A673 (cell line): ENCODE measurements at regions not wholly inside any gene's neighbourhood (a gene's known extent, or its start where the extent isn't known, plus 50 kb on each side); places are given as distances from the start of the nearest gene placed in this dataset.

Source experiments
- BruUV-seq: library from RNA; stranded (reverse); fragments of 400-500 nt; replicated peaks from 2 replicates; lab custom pipeline; 2021; lab: Mats Ljungman, UMichigan
- CTCF ChIA-PET: fragments of 300-600 bp; sonication (Branson Sonifier 250); formaldehyde crosslinking; loops from one replicate; lab custom pipeline; 2022; ENCODE audit warnings: antibody characterized with exemption; lab: Charles Lee
- POLR2A ChIA-PET: fragments of 300-600 bp; sonication (Branson Sonifier 250); formaldehyde crosslinking; loops from one replicate; lab custom pipeline; 2022; ENCODE audit warnings: antibody characterized with exemption; ENCODE audit not compliant: low non-redundant PET; lab: Charles Lee
- DNase-seq: peaks from one replicate; pipeline ENCODE4 v3.0.0-alpha.2; 2015; ENCODE audit warnings: low spot score
- H3K27ac ChIP-seq: fragments of 200-600 bp; sonication (generic); 2 replicates; pipeline ENCODE4 v1.5.1; 2016; ENCODE audit warnings: mixed run types, low read depth, mild to moderate bottlenecking, mixed read lengths, antibody characterized with exemption, low read length; ENCODE audit not compliant: poor library complexity, severe bottlenecking
- H3K27me3 ChIP-seq: fragments of 200-600 bp; sonication (generic); replicated peaks from 2 replicates; pipeline ENCODE4 v1.6.1; 2017; ENCODE audit warnings: mixed run types, low read depth, mild to moderate bottlenecking, mixed read lengths, antibody characterized with exemption, low read length; ENCODE audit not compliant: insufficient read depth, poor library complexity
- H3K36me3 ChIP-seq: fragments of 200-600 bp; sonication (generic); 2 replicates; pipeline ENCODE4 v1.6.1; 2016; ENCODE audit warnings: mixed run types, mild to moderate bottlenecking, mixed read lengths, antibody characterized with exemption, low read length; ENCODE audit not compliant: insufficient read depth, poor library complexity, severe bottlenecking
- H3K4me1 ChIP-seq: fragments of 200-600 bp; sonication (generic); 2 replicates; pipeline ENCODE4 v1.6.1; 2017; ENCODE audit warnings: mixed run types, mild to moderate bottlenecking, mixed read lengths, antibody characterized with exemption, low read length; ENCODE audit not compliant: insufficient read depth, poor library complexity, severe bottlenecking
- H3K4me3 ChIP-seq: fragments of 200-600 bp; sonication (generic); 2 replicates; pipeline ENCODE4 v1.5.1; 2016; ENCODE audit warnings: low read depth, mixed run types, mild to moderate bottlenecking, mixed read lengths, low read length; ENCODE audit not compliant: poor library complexity, severe bottlenecking
- H3K9me3 ChIP-seq: fragments of 200-600 bp; sonication (generic); 2 replicates; pipeline ENCODE4 v1.6.1; 2016; ENCODE audit warnings: mixed run types, low read depth, mild to moderate bottlenecking, mixed read lengths, antibody characterized with exemption, low read length; ENCODE audit not compliant: poor library complexity, severe bottlenecking
- EZH2 ChIP-seq: fragments of 200-600 bp; sonication (generic); IDR thresholded peaks from 2 replicates; pipeline ENCODE4 v1.6.1; 2017; ENCODE audit warnings: borderline replicate concordance, low read depth, mild to moderate bottlenecking, mixed read lengths, antibody characterized with exemption, low read length; ENCODE audit not compliant: poor library complexity, severe bottlenecking
- intact Hi-C: fragments of 100-400 bp; cut with micrococcal nuclease; formaldehyde crosslinking; loops from one replicate; pipeline ENCODE4 v1.10.0; 2022; ENCODE audit not compliant: unreplicated experiment
- TF ChIP-seq, protein P1 (sequence below): fragments of 300-800, 200-600 bp; sonication (generic); conservative IDR thresholded peaks from 2 replicates; pipeline ENCODE4 v1.5.1; 2017; ENCODE audit warnings: low read depth, mild to moderate bottlenecking, antibody characterized with exemption, low read length, moderate library complexity, mixed read lengths

GRCh38 chr5:83780699-83781350 is 60.2 kb upstream of the HAPLN1 start:
- H3K27ac ChIP-seq = no peak overlapping the region
- CTCF ChIA-PET = no interaction called here
- H3K4me3 ChIP-seq = no peak overlapping the region
- no peaks in the 10 kb centered on the region for H3K9me3 ChIP-seq
- H3K27me3 ChIP-seq = no peaks in the 10 kb centered on the region
- TF ChIP-seq, protein P1, sequence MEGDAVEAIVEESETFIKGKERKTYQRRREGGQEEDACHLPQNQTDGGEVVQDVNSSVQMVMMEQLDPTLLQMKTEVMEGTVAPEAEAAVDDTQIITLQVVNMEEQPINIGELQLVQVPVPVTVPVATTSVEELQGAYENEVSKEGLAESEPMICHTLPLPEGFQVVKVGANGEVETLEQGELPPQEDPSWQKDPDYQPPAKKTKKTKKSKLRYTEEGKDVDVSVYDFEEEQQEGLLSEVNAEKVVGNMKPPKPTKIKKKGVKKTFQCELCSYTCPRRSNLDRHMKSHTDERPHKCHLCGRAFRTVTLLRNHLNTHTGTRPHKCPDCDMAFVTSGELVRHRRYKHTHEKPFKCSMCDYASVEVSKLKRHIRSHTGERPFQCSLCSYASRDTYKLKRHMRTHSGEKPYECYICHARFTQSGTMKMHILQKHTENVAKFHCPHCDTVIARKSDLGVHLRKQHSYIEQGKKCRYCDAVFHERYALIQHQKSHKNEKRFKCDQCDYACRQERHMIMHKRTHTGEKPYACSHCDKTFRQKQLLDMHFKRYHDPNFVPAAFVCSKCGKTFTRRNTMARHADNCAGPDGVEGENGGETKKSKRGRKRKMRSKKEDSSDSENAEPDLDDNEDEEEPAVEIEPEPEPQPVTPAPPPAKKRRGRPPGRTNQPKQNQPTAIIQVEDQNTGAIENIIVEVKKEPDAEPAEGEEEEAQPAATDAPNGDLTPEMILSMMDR = no peak
- no peak for TF ChIP-seq EZH2
- DNase-seq = no peak
- intact Hi-C loops = no loop called here
- POLR2A ChIA-PET = no interaction called here
- no TSS peak for BruUV-seq
- no peaks in the 10 kb centered on the region for H3K36me3 ChIP-seq
- H3K4me1 ChIP-seq = no peaks in the 10 kb centered on the region

DNA sequence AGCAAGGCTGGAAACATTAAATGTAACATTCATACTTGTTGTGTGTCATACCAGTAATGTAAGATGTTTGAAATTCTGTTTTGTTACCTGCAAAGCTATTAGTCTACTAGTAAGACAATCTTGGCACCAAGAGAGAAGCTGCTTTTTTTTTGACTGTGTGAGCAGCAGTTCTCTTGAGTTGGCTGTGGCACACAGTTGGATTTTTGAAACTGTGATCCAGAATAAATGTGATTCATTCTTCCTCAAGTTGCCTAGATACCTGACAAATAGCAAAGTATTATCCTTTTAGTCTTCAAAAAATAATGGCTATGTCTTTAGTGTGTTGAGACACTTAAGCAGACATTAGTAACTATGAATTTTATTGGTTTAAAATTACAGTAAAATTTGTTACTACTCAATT is 57.2 kb upstream of the HAPLN1 start:
- Histone ChIP-seq H3K27me3 (no peaks in the 10 kb centered on the region), H3K4me1 (no peaks in the 10 kb centered on the region), H3K4me3 (no peak overlapping the region), H3K27ac (no peak overlapping the region), H3K36me3 (no peaks in the 10 kb centered on the region), H3K9me3 (no peaks in the 10 kb centered on the region)
- BruUV-seq = no TSS peak
- no peak for DNase-seq
- intact Hi-C loops = no loop called here
- ChIA-PET POLR2A (no interaction called here), CTCF (no interaction called here)
- TF ChIP-seq, protein P1 = no peak
- TF ChIP-seq EZH2 = no peak

GRCh38 chr5:83776437-83777031 is 55.9 kb upstream of the HAPLN1 start:
- Histone ChIP-seq H3K27ac (no peak overlapping the region), H3K27me3 (no peaks in the 10 kb centered on the region), H3K4me3 (no peak overlapping the region), H3K36me3 (no peaks in the 10 kb centered on the region), H3K4me1 (no peaks in the 10 kb centered on the region), H3K9me3 (no peaks in the 10 kb centered on the region)
- no TSS peak for BruUV-seq
- TF ChIP-seq, protein P1 = no peak
- TF ChIP-seq EZH2 = no peak
- intact Hi-C loops = no loop called here
- ChIA-PET CTCF (no interaction called here), POLR2A (no interaction called here)
- no peak for DNase-seq
